Smooth muscle cell (in vitro differentiated cells): ENCODE measurements at regions not wholly inside any gene's neighbourhood (a gene's known extent, or its start where the extent isn't known, plus 50 kb on each side); places are given as distances from the start of the nearest gene placed in this dataset.

Experiments
- DNase-seq: peaks from one replicate; lab custom pipeline; 2025; ENCODE audit not compliant: unreplicated experiment; lab: John Stamatoyannopoulos, UW
- H2AFZ ChIP-seq: fragments of 200-600 bp; sonication (generic); 2 replicates; pipeline ENCODE4 v1.6.0; 2016; ENCODE audit warnings: antibody characterized with exemption, low read depth, mild to moderate bottlenecking
- H3F3A ChIP-seq: fragments of 200-600 bp; sonication (generic); 2 replicates; pipeline ENCODE4 v1.6.0; 2017; ENCODE audit warnings: antibody characterized with exemption, low read depth
- H3K27ac ChIP-seq: fragments of 200-600 bp; sonication (generic); 2 replicates; pipeline ENCODE4 v1.5.1; 2016; ENCODE audit warnings: low read depth, mild to moderate bottlenecking
- H3K27me3 ChIP-seq: fragments of 200-600 bp; sonication (generic); 2 replicates; pipeline ENCODE4 v1.6.1; 2016; ENCODE audit warnings: low read depth, mild to moderate bottlenecking
- H3K36me3 ChIP-seq: fragments of 200-600 bp; sonication (generic); 2 replicates; pipeline ENCODE4 v1.5.1; 2016; ENCODE audit warnings: low read depth
- H3K4me1 ChIP-seq: fragments of 200-600 bp; sonication (generic); 2 replicates; pipeline ENCODE4 v1.5.1; 2016; ENCODE audit warnings: low read depth
- H3K4me2 ChIP-seq: fragments of 200-600 bp; sonication (generic); 2 replicates; pipeline ENCODE4 v1.6.0; 2016; ENCODE audit warnings: mild to moderate bottlenecking
- H3K4me3 ChIP-seq: fragments of 200-600 bp; sonication (generic); 2 replicates; pipeline ENCODE4 v1.5.1; 2016; ENCODE audit warnings: mild to moderate bottlenecking
- H3K79me2 ChIP-seq: fragments of 200-600 bp; sonication (generic); 2 replicates; pipeline ENCODE4 v1.6.0; 2016; ENCODE audit warnings: low read depth, mild to moderate bottlenecking
- H3K9ac ChIP-seq: fragments of 200-600 bp; sonication (generic); 2 replicates; pipeline ENCODE4 v1.6.0; 2016; ENCODE audit warnings: low read depth
- H3K9me3 ChIP-seq: fragments of 200-600 bp; sonication (generic); replicated peaks from 2 replicates; pipeline ENCODE4 v1.5.1; 2016; ENCODE audit warnings: low read depth
- H4K20me1 ChIP-seq: fragments of 200-600 bp; sonication (generic); 2 replicates; pipeline ENCODE4 v1.6.0; 2016; ENCODE audit warnings: low read depth
- WGBS: methylation state at CpG from one replicate; pipeline ENCODE4 v1.1.7; 2016; ENCODE audit warnings: low lambda C conversion rate; 5-methylcytosine and 5-hydroxymethylcytosine counted together
- TF ChIP-seq, protein P1 (sequence below): fragments of 200-600 bp; sonication (generic); IDR thresholded peaks from 2 replicates; pipeline ENCODE4 v1.5.1; 2017; ENCODE audit warnings: borderline replicate concordance, mild to moderate bottlenecking, antibody characterized with exemption; ENCODE audit not compliant: insufficient read depth, poor library complexity, severe bottlenecking

DNA sequence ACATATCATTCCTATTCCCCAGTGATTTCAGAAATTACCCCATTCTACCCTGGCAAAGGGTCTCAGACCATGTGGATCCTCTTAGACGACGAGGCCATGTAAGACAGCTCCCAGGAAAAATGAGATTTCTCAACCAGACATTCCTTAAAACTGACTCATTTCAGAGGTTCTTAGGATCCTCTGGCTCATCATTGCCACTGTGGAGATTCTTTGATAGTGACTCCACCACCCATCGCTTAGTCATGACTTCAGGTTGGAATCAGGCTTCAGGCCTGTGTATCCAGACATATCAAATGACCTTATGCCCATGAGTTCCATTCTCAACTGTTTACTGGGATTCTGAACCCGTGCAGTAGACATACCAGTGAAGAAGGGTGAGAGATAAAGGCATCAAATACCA is 245.6 kb upstream of the TCF4 start:
- Histone ChIP-seq H3K36me3 (no peaks in the 10 kb centered on the region), H4K20me1 (no peaks in the 10 kb centered on the region), H3K27me3 (no peaks in the 10 kb centered on the region), H3F3A (no peaks in the 10 kb centered on the region), H2AFZ (no peak overlapping the region), H3K9me3 (no peaks in the 10 kb centered on the region), H3K4me2 (no peak overlapping the region), H3K27ac (peak overlapping the region; percentile 76), H3K79me2 (no peaks in the 10 kb centered on the region), H3K4me1 (no peaks in the 10 kb centered on the region), H3K9ac (peak overlapping the region; percentile 49), H3K4me3 (no peak overlapping the region)
- WGBS, result 2% methylated on average over 4 of the region's 4 CpGs
- TF ChIP-seq, protein P1, sequence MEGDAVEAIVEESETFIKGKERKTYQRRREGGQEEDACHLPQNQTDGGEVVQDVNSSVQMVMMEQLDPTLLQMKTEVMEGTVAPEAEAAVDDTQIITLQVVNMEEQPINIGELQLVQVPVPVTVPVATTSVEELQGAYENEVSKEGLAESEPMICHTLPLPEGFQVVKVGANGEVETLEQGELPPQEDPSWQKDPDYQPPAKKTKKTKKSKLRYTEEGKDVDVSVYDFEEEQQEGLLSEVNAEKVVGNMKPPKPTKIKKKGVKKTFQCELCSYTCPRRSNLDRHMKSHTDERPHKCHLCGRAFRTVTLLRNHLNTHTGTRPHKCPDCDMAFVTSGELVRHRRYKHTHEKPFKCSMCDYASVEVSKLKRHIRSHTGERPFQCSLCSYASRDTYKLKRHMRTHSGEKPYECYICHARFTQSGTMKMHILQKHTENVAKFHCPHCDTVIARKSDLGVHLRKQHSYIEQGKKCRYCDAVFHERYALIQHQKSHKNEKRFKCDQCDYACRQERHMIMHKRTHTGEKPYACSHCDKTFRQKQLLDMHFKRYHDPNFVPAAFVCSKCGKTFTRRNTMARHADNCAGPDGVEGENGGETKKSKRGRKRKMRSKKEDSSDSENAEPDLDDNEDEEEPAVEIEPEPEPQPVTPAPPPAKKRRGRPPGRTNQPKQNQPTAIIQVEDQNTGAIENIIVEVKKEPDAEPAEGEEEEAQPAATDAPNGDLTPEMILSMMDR, result no peak
- DNase-seq, result no peak

DNA sequence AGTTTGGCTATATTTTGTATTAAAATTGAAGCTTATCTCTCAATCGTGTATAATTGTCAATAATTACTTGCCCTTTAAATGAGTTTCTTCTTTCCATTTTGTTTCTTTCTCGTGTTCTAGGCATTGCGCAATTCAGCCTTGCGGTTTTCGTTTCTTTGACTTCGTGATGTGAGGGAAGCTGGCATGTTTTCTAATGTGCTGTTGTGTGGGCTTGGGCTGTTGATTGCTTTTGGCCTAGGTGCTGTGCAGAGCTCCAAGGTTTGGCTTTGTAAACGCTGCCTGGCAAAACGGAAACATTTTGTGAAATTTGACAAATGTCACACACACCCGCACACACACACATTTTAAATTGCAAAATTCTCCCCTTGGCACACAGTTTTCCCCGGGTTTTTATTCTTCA is 242.6 kb upstream of the TCF4 start:
- Histone ChIP-seq H3K9me3 (no peaks in the 10 kb centered on the region), H4K20me1 (no peaks in the 10 kb centered on the region), H3K4me1 (no peaks in the 10 kb centered on the region), H3F3A (no peaks in the 10 kb centered on the region), H3K27me3 (no peaks in the 10 kb centered on the region), H3K4me3 (no peak overlapping the region), H3K36me3 (no peaks in the 10 kb centered on the region), H3K79me2 (no peaks in the 10 kb centered on the region), H3K9ac (no peak overlapping the region), H2AFZ (no peak overlapping the region), H3K27ac (no peak overlapping the region), H3K4me2 (no peak overlapping the region)
- TF ChIP-seq, protein P1, result no peak
- WGBS, result 95% methylated on average over 10 of the region's 10 CpGs
- DNase-seq, result no peak

DNA sequence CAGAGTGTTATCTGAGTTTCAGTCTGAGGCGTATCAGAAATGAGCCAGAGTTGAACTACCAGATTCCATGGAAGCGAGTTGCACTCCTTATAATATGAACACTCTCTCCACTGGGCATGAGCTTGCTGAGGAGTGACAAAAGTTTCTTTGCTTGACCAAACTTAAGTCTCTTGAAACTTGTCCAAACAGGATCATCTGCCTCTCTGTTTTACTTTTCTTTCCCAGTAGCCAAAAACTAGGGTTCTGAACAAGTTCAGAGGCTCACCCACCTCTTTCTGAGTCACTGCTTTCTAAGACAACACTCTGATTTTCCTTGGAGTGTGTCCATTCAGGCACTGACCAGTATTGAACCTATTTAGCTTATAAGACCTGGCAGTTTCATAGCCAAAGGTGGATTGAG is 233.2 kb upstream of the TCF4 start:
- no peaks in the 10 kb centered on the region for H3K27me3 ChIP-seq
- peaks cover 27% of the 10 kb centered on the region for H3F3A ChIP-seq
- no peaks in the 10 kb centered on the region for H3K36me3 ChIP-seq
- TF ChIP-seq, protein P1, result no peak
- H4K20me1 ChIP-seq, result no peaks in the 10 kb centered on the region
- peak overlapping the region; percentile 38 for H2AFZ ChIP-seq
- 14% methylated on average over 2 of the region's 2 CpGs for WGBS
- peaks cover 9% of the 10 kb centered on the region for H3K4me1 ChIP-seq
- no peak overlapping the region for H3K4me3 ChIP-seq
- H3K27ac ChIP-seq, result peak overlapping the region; percentile 64
- no peaks in the 10 kb centered on the region for H3K9me3 ChIP-seq
- no peak overlapping the region for H3K9ac ChIP-seq
- H3K79me2 ChIP-seq, result no peaks in the 10 kb centered on the region
- H3K4me2 ChIP-seq, result peak overlapping the region; percentile 56
- no peak for DNase-seq

DNA sequence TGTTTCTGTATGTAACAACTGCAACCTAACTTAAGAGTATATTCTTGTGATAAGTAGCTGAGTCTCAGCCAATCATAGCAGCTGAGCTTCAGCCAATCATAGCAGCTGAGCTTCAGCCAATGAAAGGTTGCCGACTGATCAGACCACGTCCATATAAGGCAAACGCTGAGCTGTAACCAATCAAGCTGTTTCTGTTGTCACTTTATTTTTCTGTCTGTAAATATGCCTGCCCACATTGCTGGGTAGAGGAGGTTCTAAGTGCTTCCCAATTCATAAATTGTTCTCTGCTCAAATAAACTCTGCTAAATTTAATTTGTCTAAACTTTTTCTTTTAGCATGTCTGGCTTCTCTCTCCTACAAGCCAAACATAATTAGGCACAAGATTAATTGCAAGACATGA is 231.5 kb upstream of the TCF4 start:
- Histone ChIP-seq H3K79me2 (no peaks in the 10 kb centered on the region), H3K27ac (no peak overlapping the region), H2AFZ (no peak overlapping the region), H3K4me2 (no peak overlapping the region), H3F3A (peaks cover 27% of the 10 kb centered on the region), H3K27me3 (no peaks in the 10 kb centered on the region), H3K9ac (no peak overlapping the region), H3K9me3 (no peaks in the 10 kb centered on the region), H3K36me3 (no peaks in the 10 kb centered on the region), H3K4me3 (no peak overlapping the region), H4K20me1 (no peaks in the 10 kb centered on the region), H3K4me1 (peaks cover 9% of the 10 kb centered on the region)
- WGBS, result 93% methylated on average over 3 of the region's 3 CpGs
- DNase-seq, result no peak
- TF ChIP-seq, protein P1, result no peak
